AG10803 (cell line): ENCODE measurements at regions not wholly inside any gene's neighbourhood (a gene's known extent, or its start where the extent isn't known, plus 50 kb on each side); places are given as distances from the start of the nearest gene placed in this dataset.

ENCODE experiments used
- DNase-seq: peaks from one replicate; pipeline ENCODE4 v3.0.0; 2010; ENCODE audit warnings: low read depth
- H3K4me3 ChIP-seq: 2 replicates; pipeline ENCODE4 v1.5.1; 2011; ENCODE audit warnings: mild to moderate bottlenecking, low read length, control low read depth
- TF ChIP-seq, protein P1 (sequence below): conservative IDR thresholded peaks from 2 replicates; pipeline ENCODE4 v1.5.1; 2011; ENCODE audit warnings: mild to moderate bottlenecking, low read length, control low read depth, inconsistent platforms

DNA sequence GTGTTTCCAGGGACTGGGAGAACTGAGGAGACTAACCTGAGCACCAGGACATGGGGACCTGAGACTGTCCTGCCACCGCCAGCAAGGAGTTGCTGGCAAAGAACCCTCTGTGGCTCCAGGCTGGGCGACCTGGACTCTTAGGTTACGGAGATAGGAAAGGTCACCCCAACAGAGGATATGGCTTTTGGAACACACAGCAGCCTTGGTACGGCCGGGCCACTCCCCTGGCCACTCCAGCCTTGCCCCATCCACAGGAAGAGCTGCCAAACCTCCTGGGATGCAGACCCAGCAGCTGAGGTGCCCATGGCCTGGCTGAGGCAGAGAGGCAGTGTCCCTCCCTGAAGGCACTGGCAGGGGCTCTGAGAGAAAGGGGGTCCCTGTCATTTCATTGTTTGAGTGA lies 137.8 kb downstream of the OAT start:
- TF ChIP-seq, protein P1, sequence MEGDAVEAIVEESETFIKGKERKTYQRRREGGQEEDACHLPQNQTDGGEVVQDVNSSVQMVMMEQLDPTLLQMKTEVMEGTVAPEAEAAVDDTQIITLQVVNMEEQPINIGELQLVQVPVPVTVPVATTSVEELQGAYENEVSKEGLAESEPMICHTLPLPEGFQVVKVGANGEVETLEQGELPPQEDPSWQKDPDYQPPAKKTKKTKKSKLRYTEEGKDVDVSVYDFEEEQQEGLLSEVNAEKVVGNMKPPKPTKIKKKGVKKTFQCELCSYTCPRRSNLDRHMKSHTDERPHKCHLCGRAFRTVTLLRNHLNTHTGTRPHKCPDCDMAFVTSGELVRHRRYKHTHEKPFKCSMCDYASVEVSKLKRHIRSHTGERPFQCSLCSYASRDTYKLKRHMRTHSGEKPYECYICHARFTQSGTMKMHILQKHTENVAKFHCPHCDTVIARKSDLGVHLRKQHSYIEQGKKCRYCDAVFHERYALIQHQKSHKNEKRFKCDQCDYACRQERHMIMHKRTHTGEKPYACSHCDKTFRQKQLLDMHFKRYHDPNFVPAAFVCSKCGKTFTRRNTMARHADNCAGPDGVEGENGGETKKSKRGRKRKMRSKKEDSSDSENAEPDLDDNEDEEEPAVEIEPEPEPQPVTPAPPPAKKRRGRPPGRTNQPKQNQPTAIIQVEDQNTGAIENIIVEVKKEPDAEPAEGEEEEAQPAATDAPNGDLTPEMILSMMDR = no peak
- no peak for DNase-seq
- no peak overlapping the region for H3K4me3 ChIP-seq

DNA sequence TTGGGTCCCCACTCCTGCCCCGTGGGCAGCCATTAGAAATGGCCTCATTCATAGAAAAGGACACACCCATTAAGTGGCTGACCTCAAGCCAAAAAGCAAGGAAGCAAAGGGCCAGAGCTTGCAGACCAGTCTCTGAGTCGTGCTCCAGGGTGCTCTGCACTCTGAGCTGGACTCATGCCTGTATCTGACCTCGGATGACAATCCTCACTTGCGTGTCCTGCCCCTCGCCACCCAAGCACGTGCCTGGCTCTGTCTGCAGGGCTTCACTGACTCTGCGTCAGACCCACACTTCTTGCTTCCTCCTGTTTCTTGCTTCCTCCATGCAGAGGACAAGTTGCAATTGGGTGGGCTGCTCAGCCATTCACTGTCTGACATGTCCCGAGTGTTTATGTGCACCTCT lies 138.8 kb downstream of the OAT start:
- DNase-seq = no peak
- TF ChIP-seq, protein P1 = no peak
- no peak overlapping the region for H3K4me3 ChIP-seq

DNA sequence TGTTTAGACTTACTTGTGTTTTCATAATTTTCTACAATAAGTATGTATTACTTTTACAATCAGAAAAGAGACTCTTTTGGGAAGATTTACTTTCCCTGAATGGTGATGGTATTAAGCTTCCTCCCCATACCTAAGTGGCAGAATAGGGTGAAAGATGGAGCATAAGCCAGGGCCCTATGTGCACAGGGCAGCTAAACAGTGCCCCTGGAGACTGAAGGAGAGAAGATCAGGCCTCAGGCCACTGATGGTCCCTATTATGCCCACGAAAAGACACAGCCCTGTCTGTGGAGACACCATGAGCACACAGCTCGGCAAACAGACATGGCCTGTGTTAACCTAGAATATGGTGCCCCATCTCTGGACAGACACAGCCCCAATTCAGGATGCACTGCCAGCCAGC lies 139.4 kb downstream of the OAT start:
- no peak for DNase-seq
- no peak overlapping the region for H3K4me3 ChIP-seq
- TF ChIP-seq, protein P1 = no peak

DNA sequence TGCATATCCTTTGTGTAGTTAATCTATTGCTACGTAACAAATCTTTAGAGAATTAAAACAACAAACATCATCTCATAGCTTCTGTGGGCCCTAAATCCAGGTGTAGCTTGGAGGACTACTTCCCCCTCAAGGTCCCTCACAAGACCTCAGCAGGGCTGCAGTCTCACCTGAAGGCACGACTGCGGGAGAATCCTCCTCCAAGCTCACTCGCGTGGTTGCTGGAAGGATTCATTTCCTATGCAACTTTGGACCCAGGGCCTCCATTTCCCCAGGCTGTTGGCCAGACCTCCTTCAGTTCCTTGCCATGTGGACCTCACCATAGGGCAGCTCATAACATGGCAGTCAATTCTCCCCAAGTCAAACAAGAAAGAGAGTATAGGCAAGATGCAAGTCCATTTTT lies 140.4 kb downstream of the OAT start:
- no peak for DNase-seq
- TF ChIP-seq, protein P1 = no peak
- no peak overlapping the region for H3K4me3 ChIP-seq

DNA sequence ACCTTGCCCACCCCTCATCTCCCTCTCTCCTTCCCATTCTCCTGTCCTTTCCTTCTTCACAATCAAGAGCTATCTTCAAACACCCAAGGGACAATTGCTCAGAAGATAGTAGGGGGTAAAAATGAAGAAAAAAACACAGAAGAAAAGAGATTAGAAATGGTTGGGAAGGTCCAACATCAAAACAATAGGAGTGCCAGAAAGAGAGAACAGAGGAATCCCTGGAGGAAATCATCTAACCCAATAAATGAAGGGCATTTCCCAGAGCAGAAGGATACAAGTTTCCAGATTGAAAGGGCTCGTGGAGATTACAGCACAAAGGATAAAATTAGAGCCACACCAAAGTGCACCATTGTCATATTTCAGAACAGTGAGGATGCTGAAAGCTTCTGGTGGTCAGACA lies 145.6 kb downstream of the OAT start:
- DNase-seq = no peak
- H3K4me3 ChIP-seq = no peak overlapping the region
- TF ChIP-seq, protein P1 = no peak

DNA sequence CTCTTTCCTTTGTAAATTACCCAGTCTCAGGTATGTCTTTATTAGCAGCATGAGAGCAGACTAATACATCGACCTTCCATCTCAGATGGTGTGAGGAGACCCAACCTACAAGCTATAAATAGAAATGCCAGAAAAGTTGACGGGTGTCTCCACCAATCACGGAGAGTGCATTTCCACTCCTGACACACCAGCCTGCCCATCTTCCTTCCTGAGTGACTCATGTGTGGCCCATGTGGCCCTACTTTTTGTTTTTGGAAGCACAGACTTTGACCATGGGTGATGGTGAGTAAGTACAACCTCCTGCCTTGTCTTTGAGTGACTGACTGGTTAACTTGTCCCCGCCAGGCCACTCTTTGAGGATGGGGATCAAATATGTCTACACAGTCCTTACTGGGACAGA lies 147.0 kb downstream of the OAT start:
- TF ChIP-seq, protein P1 = no peak
- no peak overlapping the region for H3K4me3 ChIP-seq
- no peak for DNase-seq

DNA sequence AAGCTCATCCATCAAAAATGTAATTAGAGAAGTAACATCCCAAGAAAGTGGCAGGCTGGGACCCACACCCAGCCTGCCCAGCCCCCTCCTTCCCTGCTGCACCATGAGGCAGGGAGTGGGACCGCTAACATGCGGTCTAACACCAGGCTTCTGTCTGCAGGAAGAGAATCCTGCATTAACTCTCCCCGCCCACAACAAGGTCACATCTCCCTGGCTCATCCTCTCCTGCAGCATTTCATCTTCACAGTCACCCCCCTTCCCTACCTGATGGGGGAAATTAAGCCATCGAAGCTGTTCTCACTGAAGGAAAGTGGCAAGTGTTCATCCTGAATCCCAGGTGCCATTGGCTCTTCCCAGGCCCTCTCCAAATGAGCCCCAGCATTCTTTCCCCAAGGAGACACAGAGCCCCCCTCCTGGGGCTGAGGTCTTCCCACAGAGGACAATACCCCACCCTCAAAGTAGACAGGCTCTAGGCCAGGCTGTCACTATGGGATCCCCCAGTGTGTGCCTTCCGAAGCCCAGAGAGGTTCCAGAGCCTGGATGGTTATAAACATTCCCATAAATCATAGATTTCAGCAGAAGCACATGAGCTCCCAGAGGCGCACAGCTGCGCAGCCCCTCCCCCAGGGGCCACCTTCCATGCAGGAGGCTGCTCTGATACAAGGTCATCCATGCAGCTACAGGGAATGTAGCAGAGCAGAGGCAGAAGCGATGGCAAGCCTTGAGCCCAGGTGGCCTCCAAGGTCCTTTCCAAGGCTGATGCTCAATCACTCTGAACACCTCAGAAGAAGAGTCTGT lies 148.0 kb downstream of the OAT start:
- TF ChIP-seq, protein P1 = no peak
- DNase-seq = no peak
- no peak overlapping the region for H3K4me3 ChIP-seq
